H1 (cell line): ENCODE measurements at regions not wholly inside any gene's neighbourhood (a gene's known extent, or its start where the extent isn't known, plus 50 kb on each side); places are given as distances from the start of the nearest gene placed in this dataset.

Experiments
- CTCF ChIA-PET: fragments of 300-600 bp; sonication (Branson Sonifier 250); formaldehyde crosslinking; loops from one replicate; lab custom pipeline; 2021; ENCODE audit not compliant: partially characterized antibody; lab: Charles Lee
- POLR2A ChIA-PET: fragments of 300-600 bp; sonication (Branson Sonifier 250); formaldehyde crosslinking; loops from one replicate; lab custom pipeline; 2021; ENCODE audit warnings: inconsistent platforms; ENCODE audit not compliant: partially characterized antibody; lab: Charles Lee
- DNase-seq, 2 experiments: peaks; one replicate each; pipeline versions ENCODE4 v3.0.0 to v3.0.0-alpha.2; 2010 to 2022; ENCODE audit warnings: low spot score in 2 of 2, low read depth in 1 of 2, mixed read lengths in 1 of 2
- FAIRE-seq: peaks from 2 replicates; lab custom pipeline; 2011; peaks lifted over from hg19 to GRCh38; lab: Jason Lieb, UNC
- H2AFZ ChIP-seq: 2 replicates; pipeline ENCODE4 v1.8.1; 2012; ENCODE audit warnings: low read length, inconsistent platforms
- H2AK5ac ChIP-seq: 2 replicates; pipeline ENCODE4 v1.6.1; 2013; ENCODE audit warnings: low read depth, low read length
- H2BK120ac ChIP-seq: replicated peaks from 2 replicates; pipeline ENCODE3; 2013; ENCODE audit warnings: low read depth, low read length, inconsistent platforms
- H2BK12ac ChIP-seq: 2 replicates; pipeline ENCODE4 v1.6.1; 2013; ENCODE audit warnings: low read depth, low read length
- H2BK15ac ChIP-seq: 2 replicates; pipeline ENCODE4 v1.6.1; 2013; ENCODE audit warnings: low read length
- H2BK20ac ChIP-seq: 2 replicates; pipeline ENCODE4 v1.6.1; 2013; ENCODE audit warnings: low read length
- H2BK5ac ChIP-seq: 2 replicates; pipeline ENCODE4 v1.6.1; 2013; ENCODE audit warnings: low read depth, low read length
- H3K14ac ChIP-seq: 2 replicates; pipeline ENCODE4 v1.6.1; 2013; ENCODE audit warnings: inconsistent platforms; ENCODE audit not compliant: insufficient read length
- H3K18ac ChIP-seq: 2 replicates; pipeline ENCODE4 v1.6.1; 2013; ENCODE audit warnings: low read length; ENCODE audit errors: extremely low read depth
- H3K23ac ChIP-seq: 2 replicates; pipeline ENCODE4 v1.6.1; 2013; ENCODE audit warnings: inconsistent platforms; ENCODE audit not compliant: insufficient read length
- H3K23me2 ChIP-seq: 2 replicates; pipeline ENCODE4 v1.6.1; 2013; ENCODE audit warnings: low read depth, low read length
- H3K27ac ChIP-seq: 2 replicates; pipeline ENCODE4 v1.6.1; 2011; ENCODE audit warnings: low read depth, low read length, inconsistent platforms
- H3K27me3 ChIP-seq, 4 experiments: replicated peaks in 1 of 4; 1 replicate in 1 of 4; 2 replicates in 3 of 4; pipeline versions ENCODE4 v1.6.1 to v1.8.1; 2011 to 2013; ENCODE audit warnings: low read length in 3 of 4, mild to moderate bottlenecking in 3 of 4, inconsistent platforms in 2 of 4, mixed read lengths in 2 of 4, moderate library complexity in 1 of 4; ENCODE audit not compliant: control insufficient read depth in 3 of 4, insufficient read depth in 3 of 4; ENCODE audit errors: extremely low read depth in 1 of 4
- H3K36me3 ChIP-seq, 4 experiments: 2 replicates each; pipeline versions ENCODE4 v1.6.1 to v1.8.1; 2011 to 2013; ENCODE audit warnings: mild to moderate bottlenecking in 4 of 4, low read length in 3 of 4, moderate library complexity in 2 of 4, control low read depth in 1 of 4, inconsistent platforms in 1 of 4; ENCODE audit not compliant: insufficient read depth in 4 of 4, control insufficient read depth in 2 of 4
- H3K4ac ChIP-seq: replicated peaks from 2 replicates; pipeline ENCODE3; 2013; ENCODE audit warnings: low read length, low read depth, mixed read lengths, inconsistent platforms; ENCODE audit not compliant: insufficient read length
- H3K4me1 ChIP-seq, 4 experiments: replicated peaks in 1 of 4; 1 replicate in 1 of 4; 2 replicates in 3 of 4; pipeline versions ENCODE4 v1.6.1 to v1.8.1; 2011 to 2013; ENCODE audit warnings: low read length in 3 of 4, inconsistent platforms in 2 of 4, mixed read lengths in 1 of 4; ENCODE audit not compliant: insufficient read depth in 4 of 4, control insufficient read depth in 3 of 4
- H3K4me2 ChIP-seq, 2 experiments: 2 replicates each; pipeline versions ENCODE4 v1.6.1 to v1.8.1; 2011 to 2013; ENCODE audit warnings: low read depth in 2 of 2, low read length in 2 of 2, control low read depth in 1 of 2, inconsistent platforms in 1 of 2, mild to moderate bottlenecking in 1 of 2; ENCODE audit not compliant: insufficient read depth in 1 of 2
- H3K4me3 ChIP-seq, 4 experiments: fragments of 200-600, 300-600 bp in 1 of 4; sonication (generic), shearing (Covaris generic), sonication (Bioruptor Twin) in 1 of 4; 2 replicates each; pipeline versions ENCODE4 v1.5.1 to v1.8.1; 2011 to 2016; ENCODE audit warnings: low read length in 4 of 4, low read depth in 3 of 4, control low read depth in 2 of 4, inconsistent platforms in 2 of 4, mild to moderate bottlenecking in 2 of 4, mixed read lengths in 1 of 4, moderate library complexity in 1 of 4; ENCODE audit not compliant: insufficient read depth in 2 of 4; ENCODE audit errors: extremely low read depth in 1 of 4
- H3K56ac ChIP-seq: replicated peaks from 2 replicates; pipeline ENCODE3; 2013; ENCODE audit warnings: low read depth, mild to moderate bottlenecking, mixed read lengths, low read length, inconsistent platforms; ENCODE audit not compliant: insufficient read length
- H3K79me1 ChIP-seq: 2 replicates; pipeline ENCODE4 v1.6.1; 2013; ENCODE audit warnings: low read depth, low read length, control low read depth
- H3K79me2 ChIP-seq, 2 experiments: 2 replicates each; pipeline versions ENCODE4 v1.6.1 to v1.8.1; 2012 to 2013; ENCODE audit warnings: low read length in 2 of 2, mild to moderate bottlenecking in 2 of 2, inconsistent platforms in 1 of 2; ENCODE audit not compliant: insufficient read depth in 2 of 2, control insufficient read depth in 1 of 2
- H3K9ac ChIP-seq, 4 experiments: replicated peaks in 1 of 4; 1 replicate in 1 of 4; 2 replicates in 3 of 4; pipeline versions ENCODE4 v1.6.1 to v1.8.1; 2011 to 2013; ENCODE audit warnings: low read depth in 3 of 4, low read length in 3 of 4, control low read depth in 2 of 4, mild to moderate bottlenecking in 2 of 4, moderate library complexity in 2 of 4, inconsistent platforms in 1 of 4; ENCODE audit errors: extremely low read depth in 1 of 4
- H3K9me3 ChIP-seq, 2 experiments: 2 replicates each; pipeline versions ENCODE4 v1.6.1 to v1.8.1; 2012 to 2013; ENCODE audit warnings: mild to moderate bottlenecking in 2 of 2, moderate library complexity in 2 of 2, control low read depth in 1 of 2, inconsistent platforms in 1 of 2, low read depth in 1 of 2, low read length in 1 of 2, mixed read lengths in 1 of 2; ENCODE audit not compliant: insufficient read depth in 2 of 2
- H4K20me1 ChIP-seq, 2 experiments: replicated peaks in 1 of 2; 2 replicates each; pipeline versions ENCODE3 to v1.8.1; 2011 to 2013; ENCODE audit warnings: inconsistent platforms in 2 of 2, low read length in 2 of 2, mild to moderate bottlenecking in 1 of 2; ENCODE audit not compliant: insufficient read depth in 2 of 2, control insufficient read depth in 1 of 2
- H4K5ac ChIP-seq: 2 replicates; pipeline ENCODE4 v1.6.1; 2013; ENCODE audit warnings: low read length, low read depth, mixed read lengths, inconsistent platforms; ENCODE audit not compliant: insufficient read length
- H4K8ac ChIP-seq: 2 replicates; pipeline ENCODE4 v1.8.0; 2013; ENCODE audit warnings: mild to moderate bottlenecking, moderate library complexity, low read length, inconsistent platforms; ENCODE audit not compliant: insufficient read depth; ENCODE audit errors: extremely low read depth
- H4K91ac ChIP-seq: replicated peaks from 2 replicates; pipeline ENCODE3; 2013; ENCODE audit warnings: low read length, mixed read lengths, inconsistent platforms; ENCODE audit not compliant: insufficient read length
- BRCA1 ChIP-seq: IDR thresholded peaks from 2 replicates; pipeline ENCODE4 v1.6.1; 2012; ENCODE audit warnings: low read depth, low read length, improper control_type of control experiment
- EZH2 ChIP-seq: fragments of 200-600 bp; sonication (generic); IDR thresholded peaks from 2 replicates; pipeline ENCODE4 v1.7.1; 2012; ENCODE audit warnings: low read depth, mild to moderate bottlenecking, moderate library complexity, low read length, inconsistent platforms; ENCODE audit not compliant: severe bottlenecking
- FOSL1 ChIP-seq: IDR thresholded peaks from 2 replicates; pipeline ENCODE4 v1.6.1; 2011; ENCODE audit warnings: mild to moderate bottlenecking, low read depth, low read length, moderate library complexity; ENCODE audit not compliant: insufficient read depth
- HDAC6 ChIP-seq: IDR thresholded peaks from one replicate; pipeline ENCODE4 v1.7.1; 2012; ENCODE audit warnings: low read depth, mild to moderate bottlenecking, inconsistent platforms, low read length, moderate library complexity
- MAFK ChIP-seq: IDR thresholded peaks from 2 replicates; pipeline ENCODE4 v1.6.1; 2012; ENCODE audit warnings: low read depth, mild to moderate bottlenecking, improper control_type of control experiment, low read length
- POLR2A ChIP-seq, 2 experiments: IDR thresholded peaks; 1 replicate in 1 of 2; 2 replicates in 1 of 2; pipeline ENCODE4 v1.6.1; 2011; ENCODE audit warnings: low read depth in 2 of 2, low read length in 2 of 2, mild to moderate bottlenecking in 2 of 2; ENCODE audit errors: control extremely low read depth in 1 of 2
- RFX5 ChIP-seq: IDR thresholded peaks from 2 replicates; pipeline ENCODE4 v1.6.1; 2011; ENCODE audit warnings: low read depth, low read length, improper control_type of control experiment, borderline replicate concordance
- RNF2 ChIP-seq: fragments of 200-900, 300-1000 bp; sonication (generic); IDR thresholded peaks from 2 replicates; pipeline ENCODE4 v1.7.1; 2016; ENCODE audit warnings: borderline replicate concordance, low read depth, mild to moderate bottlenecking, antibody characterized with exemption, low read length; ENCODE audit not compliant: poor library complexity, severe bottlenecking; ENCODE audit errors: missing control alignments
- SP1 ChIP-seq: IDR thresholded peaks from 2 replicates; pipeline ENCODE4 v1.6.1; 2011; ENCODE audit warnings: low read depth, low read length
- WGBS, 2 experiments: shearing (Covaris generic) in 1 of 2; methylation state at CpG; one replicate each; pipeline versions ENCODE4 v1.1.6 to v1.1.7; 2013 to 2015; ENCODE audit warnings: low lambda C conversion rate in 2 of 2, mixed read lengths in 2 of 2, inconsistent platforms in 1 of 2, low coverage in 1 of 2, missing lambda C conversion rate in 1 of 2; ENCODE audit not compliant: insufficient replicate concordance in 2 of 2, insufficient coverage in 1 of 2, insufficient read length in 1 of 2; ENCODE audit errors: extremely low coverage in 1 of 2, missing lambda C conversion rate in 1 of 2; 5-methylcytosine and 5-hydroxymethylcytosine counted together

DNA sequence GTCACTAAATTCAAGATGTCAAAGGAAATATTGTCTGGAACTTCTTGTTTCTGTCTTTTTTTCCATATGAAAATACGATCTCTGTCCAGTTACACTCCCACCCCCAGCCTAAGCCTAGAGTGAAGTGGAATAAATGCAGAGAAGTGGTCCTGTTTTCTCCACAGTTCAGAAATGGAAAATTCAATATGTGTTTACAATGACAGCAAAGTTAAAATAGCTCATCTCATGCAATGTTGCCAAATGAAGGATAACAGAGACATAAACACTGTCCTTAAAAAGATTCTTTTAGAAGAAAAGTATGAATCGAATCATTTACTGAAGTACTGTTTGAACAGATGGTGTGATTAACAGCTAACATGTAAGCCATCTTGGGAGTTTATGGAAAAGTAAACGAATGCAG is 160.8 kb upstream of the STK26 start:
- Histone ChIP-seq H3K14ac (no peak overlapping the region), H3K23me2 (no peaks in the 10 kb centered on the region)

More for the DNA sequence above, 160.8 kb upstream of the STK26 start:
- CTCF ChIA-PET, result no interaction called here
- no peak overlapping the region for H2AK5ac ChIP-seq
- H3K9ac ChIP-seq, result no peak overlapping the region
- H2BK15ac ChIP-seq, result no peak overlapping the region
- no peak overlapping the region for H4K5ac ChIP-seq
- POLR2A ChIA-PET, result no interaction called here
- H3K79me2 ChIP-seq, result no peaks in the 10 kb centered on the region
- H2BK20ac ChIP-seq, result no peak overlapping the region
- H2BK12ac ChIP-seq, result no peak overlapping the region
- H3K56ac ChIP-seq, result no peak overlapping the region
- H3K79me1 ChIP-seq, result no peaks in the 10 kb centered on the region
- 0 out of 7 replicates have a peak, but pooled peaks cover 0 to 2% (median 0%) of the 10 kb centered on the region in 4 experiments for H3K4me1 ChIP-seq
- no peak overlapping the region for H3K4me2 ChIP-seq
- H3K27me3 ChIP-seq, result no peaks in the 10 kb centered on the region
- H4K91ac ChIP-seq, result no peak overlapping the region
- H3K18ac ChIP-seq, result no peak overlapping the region
- no peak overlapping the region for H3K23ac ChIP-seq
- H4K20me1 ChIP-seq, result no peaks in the 10 kb centered on the region
- no peak overlapping the region for H4K8ac ChIP-seq
- H2AFZ ChIP-seq, result no peak overlapping the region
- FAIRE-seq (no peak), DNase-seq (no peak)
- H3K27ac ChIP-seq, result no peak overlapping the region
- H3K4me3 ChIP-seq, result no peak overlapping the region
- no peaks in the 10 kb centered on the region for H3K36me3 ChIP-seq
- no peak overlapping the region for H2BK5ac ChIP-seq
- 87% methylated on average over 3 of the region's 3 CpGs; no CpG with 5 or more reads in 1 of the 2 experiments for WGBS, 2 experiments
- TF ChIP-seq MAFK (no peak), HDAC6 (no peak), RFX5 (no peak), BRCA1 (no peak), POLR2A (IDR thresholded peaks at IDR 0.05; ENCODE audit: control extremely low read depth in 1 of 2, low read depth in 2 of 2, low read length in 2 of 2) (no peak), EZH2 (no peak), SP1 (no peak), FOSL1 (no peak), RNF2 (no peak)
- no peak overlapping the region for H2BK120ac ChIP-seq
- no peaks in the 10 kb centered on the region for H3K9me3 ChIP-seq
- no peak overlapping the region for H3K4ac ChIP-seq
